GM12872 (cell line): ENCODE measurements at regions not wholly inside any gene's neighbourhood (a gene's known extent, or its start where the extent isn't known, plus 50 kb on each side); places are given as distances from the start of the nearest gene placed in this dataset.

Experiments used
- CTCF ChIP-seq: IDR thresholded peaks from 3 replicates; pipeline ENCODE4 v1.5.1; 2011; ENCODE audit warnings: low read depth, mild to moderate bottlenecking, low read length, moderate library complexity; ENCODE audit not compliant: insufficient read depth

GRCh38 chr9:80352967-80353366 lies 781.2 kb downstream of the TLE4 start:
- no peak for TF ChIP-seq CTCF

- TF ChIP-seq CTCF: no peak
These were observed 779.8 kb downstream of the TLE4 start for GRCh38 chr9:80351612-80352011.

DNA sequence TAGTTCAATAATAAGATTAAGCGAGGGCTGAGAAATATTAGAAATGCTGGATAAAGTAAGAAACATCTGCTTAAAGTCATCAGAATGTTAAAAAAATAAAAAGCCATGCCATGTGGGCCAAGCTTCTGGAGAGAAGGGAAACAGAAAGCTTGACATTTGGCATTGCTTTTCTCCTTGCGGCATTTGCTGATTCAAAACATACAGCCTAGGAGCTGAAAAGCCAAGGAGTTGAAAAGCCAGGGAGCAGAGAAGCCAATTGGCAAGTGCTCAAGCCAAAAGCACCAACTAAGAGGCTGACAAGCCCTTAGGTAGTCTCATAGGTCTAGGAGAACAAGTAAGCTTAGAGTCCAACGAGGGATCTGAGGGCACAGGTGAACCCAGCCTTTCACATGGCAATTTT lies 754.3 kb downstream of the TLE4 start:
- TF ChIP-seq CTCF: no peak

- TF ChIP-seq CTCF: no peak
These were observed 749.2 kb downstream of the TLE4 start for GRCh38 chr9:80320916-80321315.

DNA sequence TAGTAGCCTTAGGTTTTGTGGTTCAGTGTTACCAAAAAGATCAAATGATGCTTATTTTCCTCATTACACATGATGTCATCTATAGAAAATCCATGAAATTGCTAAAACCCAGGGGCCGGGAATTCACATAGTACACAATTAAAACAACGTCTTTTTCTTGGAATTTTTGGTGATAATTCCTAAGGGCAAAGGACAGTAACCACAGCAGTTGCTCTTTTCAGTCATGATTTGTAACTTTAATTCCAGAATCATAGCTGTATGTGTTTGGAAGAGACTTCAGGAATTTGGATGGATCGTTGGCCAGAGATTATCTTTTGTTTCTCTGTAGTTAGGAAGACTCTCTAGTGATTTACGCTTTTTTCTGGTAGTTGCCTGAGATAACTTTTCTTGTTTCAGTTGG lies 748.7 kb downstream of the TLE4 start:
- no peak for TF ChIP-seq CTCF

DNA sequence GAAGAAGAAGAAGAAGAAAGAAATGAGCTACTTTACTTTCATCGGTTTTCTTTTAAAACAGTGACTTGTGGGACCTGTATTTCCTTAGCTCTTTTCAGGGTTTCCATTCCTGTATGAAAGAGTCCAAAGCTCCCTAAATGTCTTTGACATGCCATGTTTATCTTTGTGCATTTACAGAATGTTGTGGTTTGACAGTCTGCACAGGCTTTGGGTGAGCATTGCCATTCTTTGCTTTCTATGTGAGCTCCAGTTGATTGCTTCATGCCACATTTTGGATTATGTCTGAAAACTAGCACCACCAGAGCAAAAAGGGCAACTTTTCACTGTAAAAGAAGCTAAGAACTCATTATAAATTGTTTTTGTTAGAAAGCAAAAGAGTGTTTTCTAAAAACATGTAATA lies 733.4 kb downstream of the TLE4 start:
- no peak for TF ChIP-seq CTCF

- TF ChIP-seq CTCF: no peak
These were observed 723.2 kb downstream of the TLE4 start for GRCh38 chr9:80294955-80295354.

DNA sequence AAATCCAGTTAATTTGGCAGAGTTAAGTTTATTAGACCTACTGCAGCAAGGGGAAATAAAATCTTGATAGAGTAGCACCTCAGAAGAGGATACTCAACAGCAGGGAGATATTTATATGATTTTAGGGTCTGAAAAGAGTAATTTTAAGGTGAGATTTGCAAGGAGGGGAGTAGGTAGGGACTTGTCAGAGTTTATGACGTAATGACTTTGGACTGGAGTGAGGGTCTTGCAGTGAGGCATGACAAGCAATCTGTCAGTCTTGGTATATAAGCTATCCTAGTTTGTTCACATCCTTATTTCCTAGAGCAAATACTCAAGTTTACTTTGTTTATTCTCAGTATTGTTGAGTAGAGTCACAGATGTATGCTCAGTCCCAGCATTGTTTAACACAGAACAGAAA lies 722.6 kb downstream of the TLE4 start:
- TF ChIP-seq CTCF: no peak
